A549 (cell line): ENCODE measurements at regions not wholly inside any gene's neighbourhood (a gene's known extent, or its start where the extent isn't known, plus 50 kb on each side); places are given as distances from the start of the nearest gene placed in this dataset.

Experiments
- CHD2 ChIP-seq: fragments of 150-350 bp; IDR thresholded peaks from 2 replicates; pipeline ENCODE4 v1.6.1; 2014; ENCODE audit warnings: low read length; ENCODE audit not compliant: partially characterized antibody
- CHD4 ChIP-seq: fragments of 200-600 bp; sonication (generic); IDR thresholded peaks from 2 replicates; pipeline ENCODE4 v1.6.1; 2016; ENCODE audit warnings: antibody characterized with exemption, mild to moderate bottlenecking, borderline replicate concordance
- CTCF ChIP-seq: fragments of >200 bp; sonication (Bioruptor Twin); formaldehyde crosslinking; IDR thresholded peaks from 3 replicates; pipeline ENCODE4 v1.5.1; 2016
- E2F6 ChIP-seq: IDR thresholded peaks from 2 replicates; pipeline ENCODE4 v1.6.1; 2012; ENCODE audit warnings: low read depth, borderline replicate concordance
- EP300 ChIP-seq, 2 experiments: fragments of >200 bp; sonication (Bioruptor Twin); formaldehyde crosslinking; IDR thresholded peaks; 2 replicates in 1 of 2; 3 replicates in 1 of 2; pipeline ENCODE4 v1.6.1; 2016 to 2017
- HEYL ChIP-seq: fragments of 250-450 bp; sonication (Bioruptor Pico); IDR thresholded peaks from 2 replicates; pipeline ENCODE4 v1.8.0; 2021; ENCODE audit warnings: mild to moderate bottlenecking, moderate library complexity
- KDM1A ChIP-seq: fragments of 200-600 bp; sonication (generic); IDR thresholded peaks from 2 replicates; pipeline ENCODE4 v1.6.1; 2016; ENCODE audit warnings: low read depth, mild to moderate bottlenecking
- MAZ ChIP-seq: fragments of 150-350 bp; IDR thresholded peaks from 2 replicates; pipeline ENCODE4 v1.6.1; 2014; ENCODE audit warnings: antibody characterized with exemption, low read depth, low read length, borderline replicate concordance
- POLR2A ChIP-seq: IDR thresholded peaks from 2 replicates; pipeline ENCODE4 v1.6.1; 2012; ENCODE audit warnings: mild to moderate bottlenecking, low read length
- RAD21 ChIP-seq, 2 experiments: fragments of >200 bp in 1 of 2; sonication (Bioruptor Twin) in 1 of 2; formaldehyde crosslinking in 1 of 2; IDR thresholded peaks in 1 of 2; conservative IDR thresholded peaks in 1 of 2; 2 replicates in 1 of 2; 3 replicates in 1 of 2; pipeline ENCODE4 v1.6.1; 2012 to 2018; ENCODE audit warnings: inconsistent platforms in 1 of 2
- TP53 ChIP-seq: fragments of 250-450 bp; sonication (Bioruptor Pico); IDR thresholded peaks from 2 replicates; pipeline ENCODE4 v1.5.0; 2021; ENCODE audit warnings: mild to moderate bottlenecking, moderate library complexity

DNA sequence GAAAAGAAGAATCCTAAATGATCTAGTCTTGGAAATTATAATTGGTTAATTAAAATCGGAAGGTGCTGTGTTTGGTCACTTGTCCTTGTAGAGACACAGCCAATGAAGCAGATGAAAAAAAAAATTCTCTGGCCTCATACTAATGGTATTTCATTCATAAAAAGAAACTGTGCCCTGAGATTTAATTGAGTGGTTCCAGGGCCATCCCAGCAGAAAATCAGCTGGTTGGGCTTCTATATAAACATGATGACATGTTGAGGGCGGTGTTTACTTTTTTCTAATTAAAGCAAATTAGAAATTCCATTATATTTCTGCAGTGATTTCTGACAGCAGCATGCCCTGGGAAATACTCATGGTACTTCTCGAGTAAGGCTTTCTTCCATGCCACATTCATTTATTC is 191.9 kb upstream of the KCNJ16 start:
- TF ChIP-seq RAD21 (conservative IDR thresholded peaks at IDR 0.05 in 1 of 2, IDR thresholded peaks at IDR 0.05 in 1 of 2) (no peak), POLR2A (no peak), CTCF (no peak), MAZ (no peak), HEYL (CRISPR knock-in tag) (no peak), CHD4 (no peak), CHD2 (no peak), KDM1A (no peak), E2F6 (no peak), TP53 (CRISPR knock-in tag) (no peak), EP300 (IDR thresholded peaks at IDR 0.05) (no peak)
